Astrocyte of the spinal cord (primary cell): ENCODE measurements at regions not wholly inside any gene's neighbourhood (a gene's known extent, or its start where the extent isn't known, plus 50 kb on each side); places are given as distances from the start of the nearest gene placed in this dataset.

Source experiments
- DNase-seq: peaks from one replicate; pipeline ENCODE4 v3.0.0; 2011; ENCODE audit warnings: low read depth, low spot score
- H3K4me3 ChIP-seq: 2 replicates; pipeline ENCODE4 v1.5.1; 2011; ENCODE audit warnings: low read depth, mild to moderate bottlenecking, low read length, moderate library complexity
- in situ Hi-C: cut with HindIII; loops from 2 replicates; pipeline ENCODE4 v1.10.0; 2017; ENCODE audit warnings: low sequenced_read_pairs
- TF ChIP-seq, protein P1 (sequence below): IDR thresholded peaks from 2 replicates; pipeline ENCODE4 v1.5.1; 2012; ENCODE audit warnings: low read depth, mild to moderate bottlenecking, low read length, inconsistent platforms

DNA sequence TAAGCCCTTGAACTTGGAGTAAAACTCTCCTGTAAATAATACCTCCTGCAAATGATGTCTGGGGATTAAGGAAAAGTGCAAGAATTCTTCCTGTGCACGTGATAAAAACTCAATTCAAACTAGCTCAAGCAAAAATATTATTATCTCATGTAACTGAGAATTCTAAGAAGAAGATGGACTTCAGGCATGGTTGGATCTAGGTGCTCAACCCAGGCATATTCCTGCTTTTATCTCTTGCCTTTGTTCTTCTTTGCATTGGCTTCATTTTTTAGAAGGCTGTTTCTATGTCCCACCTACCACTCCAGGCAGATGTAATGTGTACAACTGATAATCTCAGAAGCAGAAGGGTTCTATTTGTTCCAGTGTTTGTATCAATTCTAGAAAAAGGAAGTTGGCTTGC lies 95.8 kb downstream of the DACT2 start:
- TF ChIP-seq, protein P1, sequence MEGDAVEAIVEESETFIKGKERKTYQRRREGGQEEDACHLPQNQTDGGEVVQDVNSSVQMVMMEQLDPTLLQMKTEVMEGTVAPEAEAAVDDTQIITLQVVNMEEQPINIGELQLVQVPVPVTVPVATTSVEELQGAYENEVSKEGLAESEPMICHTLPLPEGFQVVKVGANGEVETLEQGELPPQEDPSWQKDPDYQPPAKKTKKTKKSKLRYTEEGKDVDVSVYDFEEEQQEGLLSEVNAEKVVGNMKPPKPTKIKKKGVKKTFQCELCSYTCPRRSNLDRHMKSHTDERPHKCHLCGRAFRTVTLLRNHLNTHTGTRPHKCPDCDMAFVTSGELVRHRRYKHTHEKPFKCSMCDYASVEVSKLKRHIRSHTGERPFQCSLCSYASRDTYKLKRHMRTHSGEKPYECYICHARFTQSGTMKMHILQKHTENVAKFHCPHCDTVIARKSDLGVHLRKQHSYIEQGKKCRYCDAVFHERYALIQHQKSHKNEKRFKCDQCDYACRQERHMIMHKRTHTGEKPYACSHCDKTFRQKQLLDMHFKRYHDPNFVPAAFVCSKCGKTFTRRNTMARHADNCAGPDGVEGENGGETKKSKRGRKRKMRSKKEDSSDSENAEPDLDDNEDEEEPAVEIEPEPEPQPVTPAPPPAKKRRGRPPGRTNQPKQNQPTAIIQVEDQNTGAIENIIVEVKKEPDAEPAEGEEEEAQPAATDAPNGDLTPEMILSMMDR: no peak
- DNase-seq: no peak
- in situ Hi-C loops: no loop called here
- no peak overlapping the region for H3K4me3 ChIP-seq

DNA sequence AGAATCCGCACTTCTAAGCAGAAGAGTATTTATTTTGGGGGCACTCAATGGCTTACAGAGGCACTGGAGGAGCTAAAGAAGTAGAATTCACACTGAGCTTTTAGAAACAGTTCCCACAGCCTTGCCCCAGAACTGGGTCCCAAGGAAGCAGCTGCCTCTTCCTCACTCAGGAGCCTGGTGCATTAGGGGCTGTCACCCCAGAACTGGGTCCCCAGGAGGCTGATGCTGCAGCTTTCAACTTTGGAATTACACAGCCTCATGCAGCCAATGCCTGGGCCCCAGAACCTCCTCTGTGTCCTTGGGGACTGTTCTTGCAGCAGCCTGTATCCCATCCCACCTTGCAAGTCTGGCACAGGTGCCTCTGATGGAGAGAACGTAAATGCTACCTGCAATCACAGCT lies 96.4 kb downstream of the DACT2 start:
- in situ Hi-C loops: no loop called here
- TF ChIP-seq, protein P1: no peak
- DNase-seq: no peak
- no peak overlapping the region for H3K4me3 ChIP-seq

DNA sequence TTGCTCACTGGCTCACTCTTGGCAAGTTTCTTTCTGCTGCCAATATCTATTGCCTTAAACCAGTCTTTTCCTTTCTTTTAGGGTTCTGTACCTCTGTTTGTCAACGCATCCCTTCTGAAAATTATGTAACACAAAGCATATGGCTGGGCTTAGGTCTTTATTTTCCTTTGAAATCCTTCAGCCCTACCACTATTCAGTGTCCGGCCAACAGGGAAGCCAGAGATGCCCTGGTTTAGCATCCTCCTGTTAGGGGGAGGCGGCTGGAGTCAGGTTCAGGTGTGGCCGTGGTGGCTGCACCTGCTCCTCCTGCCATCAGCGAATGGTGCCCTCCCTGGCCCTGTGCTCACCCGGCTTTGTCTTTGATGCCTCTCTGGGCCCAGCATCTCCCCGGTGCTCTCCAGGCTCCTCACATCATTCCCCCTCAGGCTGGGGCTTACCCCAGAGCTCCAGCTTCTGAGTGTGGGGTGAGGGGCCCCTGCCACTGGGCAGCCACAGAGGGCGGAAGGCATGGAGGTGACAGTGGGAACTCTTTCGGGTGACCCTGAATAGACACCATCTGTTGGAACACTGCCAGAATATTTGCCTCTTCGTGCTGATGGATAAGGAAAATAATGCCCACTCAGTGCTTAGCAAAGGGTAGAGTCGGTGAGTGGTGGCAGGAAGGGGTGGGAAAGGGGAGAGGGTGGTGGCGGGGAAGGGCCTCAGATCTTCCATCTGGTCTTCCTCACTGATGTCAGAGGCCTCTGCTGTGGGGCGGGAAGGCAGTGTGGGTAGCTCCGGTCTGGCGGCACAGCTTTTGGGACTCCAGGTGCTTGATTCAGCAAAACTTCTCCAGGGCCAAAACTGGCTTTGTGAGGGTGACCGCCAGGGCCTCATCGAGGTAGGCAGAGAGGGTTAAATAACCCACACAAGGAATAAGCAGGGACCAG lies 97.2 kb downstream of the DACT2 start:
- no peak overlapping the region for H3K4me3 ChIP-seq
- DNase-seq: no peak
- TF ChIP-seq, protein P1: no peak
- in situ Hi-C loops: no loop called here

DNA sequence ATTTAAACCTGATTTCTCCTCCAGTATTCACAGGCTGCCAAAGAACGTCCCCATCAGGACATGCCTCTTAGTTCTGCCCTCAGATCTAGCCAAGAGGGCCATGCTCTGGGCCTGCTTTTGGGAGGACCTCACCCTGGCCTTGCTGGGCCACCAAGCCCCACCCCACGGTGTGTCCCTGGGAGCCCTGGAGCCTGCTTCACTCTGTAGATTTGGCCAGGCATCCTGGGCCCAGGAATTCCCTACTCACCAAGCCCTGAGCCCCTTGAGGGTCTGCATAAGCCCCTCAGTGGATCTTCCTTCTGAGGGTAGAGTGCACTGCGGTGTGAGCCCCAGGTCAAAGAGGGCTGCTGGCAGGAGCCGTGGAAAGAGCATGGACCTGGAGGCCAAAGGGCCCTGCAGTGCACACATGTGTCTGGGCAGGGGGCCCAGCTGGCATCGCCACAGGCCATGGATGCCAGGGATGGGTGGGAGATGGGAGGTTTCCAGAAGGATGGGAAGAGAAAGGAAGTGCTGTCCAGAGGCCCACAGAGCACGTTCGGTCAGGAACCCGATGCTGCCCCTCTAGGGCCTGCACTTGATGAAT lies 98.0 kb downstream of the DACT2 start:
- no peak overlapping the region for H3K4me3 ChIP-seq
- in situ Hi-C loops: no loop called here
- DNase-seq: no peak
- TF ChIP-seq, protein P1: no peak

DNA sequence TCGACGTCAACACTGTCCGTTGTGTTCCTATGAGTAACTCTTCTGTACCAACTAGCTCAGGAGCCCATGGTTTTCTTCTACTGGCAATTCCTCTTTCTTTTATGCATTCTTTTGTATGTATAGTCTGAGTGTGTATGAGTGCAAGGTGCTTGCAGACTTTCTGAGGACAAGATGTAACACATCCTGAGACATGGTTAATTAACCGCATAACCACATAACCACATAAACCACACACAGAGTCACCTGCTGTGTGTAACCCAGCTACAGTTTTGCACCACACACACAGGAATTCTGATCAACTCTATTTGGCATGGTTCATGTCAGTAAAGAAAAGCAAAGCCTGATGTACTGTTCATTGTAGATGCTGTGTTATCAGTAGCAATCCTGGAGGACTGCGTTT lies 98.6 kb downstream of the DACT2 start:
- no peak overlapping the region for H3K4me3 ChIP-seq
- in situ Hi-C loops: no loop called here
- no peak for DNase-seq
- TF ChIP-seq, protein P1: no peak

DNA sequence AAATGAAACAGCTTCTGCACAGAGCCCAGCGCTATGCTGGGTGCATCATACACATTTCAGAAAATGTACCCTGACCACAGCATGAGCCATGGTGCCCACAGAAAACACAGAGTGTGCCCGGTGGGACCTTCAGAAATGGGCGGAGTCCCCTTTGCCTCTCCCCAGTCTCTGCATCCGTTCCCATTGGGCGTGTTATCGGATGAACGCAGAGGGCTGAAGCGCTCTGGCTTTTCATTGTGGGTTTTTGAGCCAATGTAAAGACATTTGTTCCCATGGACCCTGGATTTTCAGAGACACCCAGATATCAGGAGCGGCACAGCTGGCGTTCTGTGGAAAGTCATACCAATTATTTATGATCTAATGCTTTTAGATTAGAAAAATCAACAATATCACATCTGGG lies 99.8 kb downstream of the DACT2 start:
- TF ChIP-seq, protein P1: no peak
- no peak overlapping the region for H3K4me3 ChIP-seq
- in situ Hi-C loops: no loop called here
- DNase-seq: no peak
